Nephron progenitor cell (in vitro differentiated cells): ENCODE measurements at regions not wholly inside any gene's neighbourhood (a gene's known extent, or its start where the extent isn't known, plus 50 kb on each side); places are given as distances from the start of the nearest gene placed in this dataset.

Experiments used
- DNase-seq: peaks from one replicate; pipeline ENCODE4 v3.0.0; 2021
- H3K27ac Mint-ChIP-seq: 2 replicates; pipeline ENCODE4 v1.8.0; 2021; ENCODE audit warnings: mild to moderate bottlenecking, moderate library complexity, mixed read lengths
- H3K27me3 Mint-ChIP-seq: 2 replicates; pipeline ENCODE4 v1.8.0; 2021; ENCODE audit warnings: mild to moderate bottlenecking, low read depth, mixed read lengths; ENCODE audit not compliant: poor library complexity
- H3K36me3 Mint-ChIP-seq: 2 replicates; pipeline ENCODE4 v1.8.0; 2021; ENCODE audit warnings: low read depth, mixed read lengths
- H3K4me1 Mint-ChIP-seq: 2 replicates; pipeline ENCODE4 v1.8.0; 2021; ENCODE audit warnings: mixed read lengths
- H3K4me3 Mint-ChIP-seq: 2 replicates; pipeline ENCODE4 v1.8.0; 2021; ENCODE audit warnings: mild to moderate bottlenecking, moderate library complexity, mixed read lengths
- H3K9me3 Mint-ChIP-seq: 2 replicates; pipeline ENCODE4 v1.8.0; 2021; ENCODE audit warnings: mild to moderate bottlenecking, moderate library complexity, mixed read lengths
- CTCF ChIP-seq: fragments of 200-600 bp; sonication (generic); IDR thresholded peaks from 2 replicates; pipeline ENCODE4 v1.5.0; 2021; ENCODE audit warnings: antibody characterized with exemption

- no peak for DNase-seq
- no peaks in the 10 kb centered on the region for H3K9me3 Mint-ChIP-seq
- peaks cover 5% of the 10 kb centered on the region for H3K27me3 Mint-ChIP-seq
- H3K36me3 Mint-ChIP-seq, result no peaks in the 10 kb centered on the region
- TF ChIP-seq CTCF, result no peak
- H3K4me3 Mint-ChIP-seq, result no peak overlapping the region
- H3K4me1 Mint-ChIP-seq, result no peaks in the 10 kb centered on the region
- no peak overlapping the region for H3K27ac Mint-ChIP-seq
These were observed 276.9 kb upstream of the ADGRL4 start for GRCh38 chr1:79283451-79283850.

GRCh38 chr1:79281442-79281841 lies 274.9 kb upstream of the ADGRL4 start:
- Mint-ChIP-seq H3K27me3 (no peaks in the 10 kb centered on the region), H3K4me1 (no peaks in the 10 kb centered on the region), H3K36me3 (no peaks in the 10 kb centered on the region), H3K4me3 (no peak overlapping the region), H3K9me3 (no peaks in the 10 kb centered on the region), H3K27ac (no peak overlapping the region)
- no peak for TF ChIP-seq CTCF
- DNase-seq, result no peak

GRCh38 chr1:79271759-79272158 lies 265.2 kb upstream of the ADGRL4 start:
- no peak overlapping the region for H3K27ac Mint-ChIP-seq
- no peaks in the 10 kb centered on the region for H3K36me3 Mint-ChIP-seq
- H3K27me3 Mint-ChIP-seq, result no peaks in the 10 kb centered on the region
- DNase-seq, result no peak
- TF ChIP-seq CTCF, result no peak
- H3K4me3 Mint-ChIP-seq, result no peak overlapping the region
- H3K4me1 Mint-ChIP-seq, result peaks cover 9% of the 10 kb centered on the region
- peaks cover 19% of the 10 kb centered on the region for H3K9me3 Mint-ChIP-seq

- Mint-ChIP-seq H3K27me3 (no peaks in the 10 kb centered on the region), H3K27ac (no peak overlapping the region), H3K4me3 (no peak overlapping the region), H3K36me3 (no peaks in the 10 kb centered on the region), H3K9me3 (no peaks in the 10 kb centered on the region), H3K4me1 (peaks cover 29% of the 10 kb centered on the region)
- DNase-seq, result no peak
- no peak for TF ChIP-seq CTCF
These were observed 258.7 kb upstream of the ADGRL4 start for GRCh38 chr1:79264975-79265818.

- H3K9me3 Mint-ChIP-seq, result no peaks in the 10 kb centered on the region
These were observed 257.8 kb upstream of the ADGRL4 start for GRCh38 chr1:79264285-79264684.

More at GRCh38 chr1:79264285-79264684, 257.8 kb upstream of the ADGRL4 start:
- Mint-ChIP-seq H3K36me3 (no peaks in the 10 kb centered on the region), H3K4me3 (no peak overlapping the region), H3K27me3 (no peaks in the 10 kb centered on the region), H3K27ac (no peak overlapping the region), H3K4me1 (peaks cover 29% of the 10 kb centered on the region)
- no peak for DNase-seq
- no peak for TF ChIP-seq CTCF
